ENCODE measurements at regions not wholly inside any gene's neighbourhood (a gene's known extent, or its start where the extent isn't known, plus 50 kb on each side); places are given as distances from the start of the nearest gene placed in this dataset.
"Not testable (repeated sequence)": the region's sequence is repeated elsewhere in the genome, so short reads cannot be mapped to it uniquely, and the experiment has no call there.

GRCh38 chr2:147603447-147603846 is 241.4 kb upstream of the ACVR2A start:
- Histone ChIP-seq H3K36me3 (no peaks in the 10 kb centered on the region), H3K27ac (no peak overlapping the region), H3K4me1 (ENCODE audit: control insufficient read depth in 1 of 2, insufficient read depth in 1 of 2, low read depth in 1 of 2, low read length in 1 of 2) (no peaks in the 10 kb centered on the region), H3K27me3 (no peaks in the 10 kb centered on the region), H3K9me3 (no peaks in the 10 kb centered on the region), H3K4me3 (ENCODE audit: low read depth in 1 of 2, low read length in 1 of 2) (no peak overlapping the region)
- TF ChIP-seq, protein P1, sequence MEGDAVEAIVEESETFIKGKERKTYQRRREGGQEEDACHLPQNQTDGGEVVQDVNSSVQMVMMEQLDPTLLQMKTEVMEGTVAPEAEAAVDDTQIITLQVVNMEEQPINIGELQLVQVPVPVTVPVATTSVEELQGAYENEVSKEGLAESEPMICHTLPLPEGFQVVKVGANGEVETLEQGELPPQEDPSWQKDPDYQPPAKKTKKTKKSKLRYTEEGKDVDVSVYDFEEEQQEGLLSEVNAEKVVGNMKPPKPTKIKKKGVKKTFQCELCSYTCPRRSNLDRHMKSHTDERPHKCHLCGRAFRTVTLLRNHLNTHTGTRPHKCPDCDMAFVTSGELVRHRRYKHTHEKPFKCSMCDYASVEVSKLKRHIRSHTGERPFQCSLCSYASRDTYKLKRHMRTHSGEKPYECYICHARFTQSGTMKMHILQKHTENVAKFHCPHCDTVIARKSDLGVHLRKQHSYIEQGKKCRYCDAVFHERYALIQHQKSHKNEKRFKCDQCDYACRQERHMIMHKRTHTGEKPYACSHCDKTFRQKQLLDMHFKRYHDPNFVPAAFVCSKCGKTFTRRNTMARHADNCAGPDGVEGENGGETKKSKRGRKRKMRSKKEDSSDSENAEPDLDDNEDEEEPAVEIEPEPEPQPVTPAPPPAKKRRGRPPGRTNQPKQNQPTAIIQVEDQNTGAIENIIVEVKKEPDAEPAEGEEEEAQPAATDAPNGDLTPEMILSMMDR (IDR thresholded peaks at IDR 0.05) = no peak

GRCh38 chr2:147600646-147601045 is 244.2 kb upstream of the ACVR2A start:
- Histone ChIP-seq H3K27me3 (no peaks in the 10 kb centered on the region), H3K27ac (no peak overlapping the region), H3K4me1 (ENCODE audit: control insufficient read depth in 1 of 2, insufficient read depth in 1 of 2, low read depth in 1 of 2, low read length in 1 of 2) (no peaks in the 10 kb centered on the region), H3K36me3 (no peaks in the 10 kb centered on the region), H3K4me3 (ENCODE audit: low read depth in 1 of 2, low read length in 1 of 2) (no peak overlapping the region), H3K9me3 (no peaks in the 10 kb centered on the region)
- TF ChIP-seq, protein P1 (IDR thresholded peaks at IDR 0.05) = no peak

DNA sequence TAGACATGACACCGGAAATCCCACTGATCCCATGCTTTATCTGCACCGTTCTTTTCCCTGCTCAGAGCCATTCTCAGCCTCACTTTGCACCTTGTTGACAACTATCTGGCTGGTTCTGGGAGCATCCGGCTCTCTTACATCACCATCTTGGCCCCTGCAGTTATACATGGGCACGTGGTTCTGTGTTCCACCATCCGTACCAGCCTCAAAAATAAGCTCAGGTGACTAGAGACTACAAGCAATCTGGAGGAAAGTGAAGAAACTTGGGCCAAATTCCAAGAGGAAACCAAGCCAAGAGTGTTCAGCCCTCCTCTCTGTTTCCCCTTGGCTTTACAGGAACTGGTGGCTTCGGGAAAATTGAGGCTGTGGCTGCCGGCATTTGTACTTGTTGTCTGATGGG is 244.6 kb upstream of the ACVR2A start:
- Histone ChIP-seq H3K4me3 (ENCODE audit: low read depth in 1 of 2, low read length in 1 of 2) (no peak overlapping the region), H3K36me3 (no peaks in the 10 kb centered on the region), H3K9me3 (no peaks in the 10 kb centered on the region), H3K27me3 (no peaks in the 10 kb centered on the region), H3K4me1 (ENCODE audit: control insufficient read depth in 1 of 2, insufficient read depth in 1 of 2, low read depth in 1 of 2, low read length in 1 of 2) (no peaks in the 10 kb centered on the region), H3K27ac (no peak overlapping the region)
- TF ChIP-seq, protein P1 (IDR thresholded peaks at IDR 0.05) = no peak

DNA sequence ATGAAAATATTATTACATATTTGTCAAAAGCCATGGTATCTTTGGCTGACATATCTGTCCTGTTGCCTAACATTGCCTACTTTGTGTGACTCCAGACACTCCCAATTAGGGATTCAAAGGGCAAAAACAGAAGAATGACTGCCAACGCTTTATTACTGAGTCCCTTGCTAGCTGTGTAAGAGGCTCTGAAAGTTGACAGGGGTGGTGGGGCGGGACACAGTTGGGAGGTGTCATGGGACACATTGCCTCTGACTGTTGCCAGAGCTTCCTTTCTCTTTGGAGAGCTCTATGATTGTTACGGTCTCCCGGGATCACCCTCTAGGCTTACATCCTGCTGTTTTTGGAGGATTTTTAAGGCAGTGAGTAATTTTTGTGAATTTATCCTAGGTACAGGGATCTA is 249.6 kb upstream of the ACVR2A start:
- no peaks in the 10 kb centered on the region for H3K9me3 ChIP-seq

GRCh38 chr2:147594038-147594437 is 250.8 kb upstream of the ACVR2A start:
- no peaks in the 10 kb centered on the region for H3K27me3 ChIP-seq
- no peaks in the 10 kb centered on the region for H3K36me3 ChIP-seq
- no peaks in the 10 kb centered on the region for H3K9me3 ChIP-seq
- TF ChIP-seq, protein P1 (IDR thresholded peaks at IDR 0.05) = no peak
- no peaks in the 10 kb centered on the region for H3K4me1 ChIP-seq (ENCODE audit: control insufficient read depth in 1 of 2, insufficient read depth in 1 of 2, low read depth in 1 of 2, low read length in 1 of 2)
- H3K27ac ChIP-seq = no peak overlapping the region
- no peak overlapping the region for H3K4me3 ChIP-seq (ENCODE audit: low read depth in 1 of 2, low read length in 1 of 2)

More for the DNA sequence above, 249.6 kb upstream of the ACVR2A start:
- TF ChIP-seq, protein P1 (IDR thresholded peaks at IDR 0.05) = no peak
- H3K4me1 ChIP-seq (ENCODE audit: control insufficient read depth in 1 of 2, insufficient read depth in 1 of 2, low read depth in 1 of 2, low read length in 1 of 2) = no peaks in the 10 kb centered on the region
- no peaks in the 10 kb centered on the region for H3K27me3 ChIP-seq
- no peak overlapping the region for H3K4me3 ChIP-seq (ENCODE audit: low read depth in 1 of 2, low read length in 1 of 2)
- H3K27ac ChIP-seq = no peak overlapping the region
- no peaks in the 10 kb centered on the region for H3K36me3 ChIP-seq

GRCh38 chr2:147592784-147593183 is 252.0 kb upstream of the ACVR2A start:
- not testable (repeated sequence) for H3K9me3 ChIP-seq; H3K27ac ChIP-seq; H3K4me1 ChIP-seq (ENCODE audit: control insufficient read depth in 1 of 2, insufficient read depth in 1 of 2, low read depth in 1 of 2, low read length in 1 of 2); H3K4me3 ChIP-seq (ENCODE audit: low read depth in 1 of 2, low read length in 1 of 2); H3K27me3 ChIP-seq; H3K36me3 ChIP-seq

Measured in neutrophil (primary cell).